K562 (cell line): ENCODE measurements at regions not wholly inside any gene's neighbourhood (a gene's known extent, or its start where the extent isn't known, plus 50 kb on each side); places are given as distances from the start of the nearest gene placed in this dataset.
"Not testable (repeated sequence)": the region's sequence is repeated elsewhere in the genome, so short reads cannot be mapped to it uniquely, and the experiment has no call there.

Experiments
- ATAC-seq: fragments of 200-7000 bp; cut with Tn5 transposase; 3 replicates; pipeline ENCODE4 v1.9.1; 2020; ENCODE audit warnings: moderate library complexity
- BruUV-seq: library from RNA; stranded (reverse); fragments of 400-500 nt; replicated peaks from 2 replicates; lab custom pipeline; 2021; lab: Mats Ljungman, UMichigan
- CTCF ChIA-PET: fragments of 300-600 bp; formaldehyde crosslinking; extraction: SDS; loops from one replicate; lab custom pipeline; 2021; ENCODE audit warnings: low intra/inter-chr PET ratio; lab: Yijun Ruan, JAX
- POLR2A ChIA-PET: fragments of 300-600, 350-650 bp; sonication (Branson Sonifier 250); formaldehyde crosslinking; extraction: SDS; loops from one replicate; lab custom pipeline; 2021; ENCODE audit warnings: antibody characterized with exemption, inconsistent platforms; lab: Yijun Ruan, JAX
- DNase-seq, 4 experiments: peaks; one replicate each; pipeline versions ENCODE4 v3.0.0 to v3.0.0-alpha.2; 2011 to 2018; ENCODE audit warnings: low spot score in 3 of 4, mixed read lengths in 3 of 4; ENCODE audit errors: extremely low read depth in 1 of 4
- FAIRE-seq: peaks from 2 replicates; lab custom pipeline; 2011; peaks lifted over from hg19 to GRCh38; lab: Jason Lieb, UNC
- H2AFZ ChIP-seq: 2 replicates; pipeline ENCODE4 v1.6.0; 2011; ENCODE audit warnings: low read depth, low read length, control low read depth, inconsistent platforms
- H3K27ac ChIP-seq: fragments of 200-600 bp; 3 replicates; pipeline ENCODE4 v1.8.0; 2011; ENCODE audit warnings: low read depth, mild to moderate bottlenecking, control low read depth, inconsistent platforms, low read length, moderate library complexity, mixed read lengths; ENCODE audit errors: extremely low read depth
- H3K27me3 ChIP-seq, 2 experiments: fragments of 300-600 bp in 1 of 2; 2 replicates in 1 of 2; 3 replicates in 1 of 2; pipeline versions ENCODE4 v1.6.0 to v1.8.0; 2011; ENCODE audit warnings: inconsistent platforms in 2 of 2, low read length in 2 of 2, mild to moderate bottlenecking in 1 of 2, mixed read lengths in 1 of 2, moderate library complexity in 1 of 2; ENCODE audit not compliant: control insufficient read depth in 2 of 2, insufficient read depth in 2 of 2
- H3K36me3 ChIP-seq: fragments of 300-600 bp; 3 replicates; pipeline ENCODE4 v1.8.0; 2011; ENCODE audit warnings: mild to moderate bottlenecking, low read length, inconsistent platforms; ENCODE audit not compliant: control insufficient read depth, insufficient read depth
- H3K4me1 ChIP-seq, 2 experiments: fragments of 200-600 bp in 1 of 2; replicated peaks in 1 of 2; 2 replicates in 1 of 2; 3 replicates in 1 of 2; pipeline versions ENCODE4 v1.5.1 to v1.8.0; 2011; ENCODE audit warnings: inconsistent platforms in 2 of 2, low read length in 2 of 2, mild to moderate bottlenecking in 1 of 2, mixed read lengths in 1 of 2, moderate library complexity in 1 of 2; ENCODE audit not compliant: control insufficient read depth in 2 of 2, insufficient read depth in 2 of 2
- H3K4me2 ChIP-seq: 2 replicates; pipeline ENCODE4 v1.6.1; 2011; ENCODE audit warnings: low read length, control low read depth, inconsistent platforms, mixed read lengths; ENCODE audit not compliant: insufficient read depth
- H3K4me3 ChIP-seq: fragments of 200-600 bp; sonication (generic), shearing (Covaris generic); 2 replicates; pipeline ENCODE4 v1.5.1; 2016; ENCODE audit warnings: control low read depth, inconsistent platforms
- H3K79me2 ChIP-seq: fragments of 200-600 bp; 3 replicates; pipeline ENCODE4 v1.8.0; 2011; ENCODE audit warnings: low read length, inconsistent platforms; ENCODE audit not compliant: control insufficient read depth, insufficient read depth
- H3K9ac ChIP-seq, 2 experiments: 2 replicates each; pipeline versions ENCODE4 v1.6.0 to v1.6.1; 2011; ENCODE audit warnings: low read depth in 2 of 2, low read length in 2 of 2, control low read depth in 1 of 2, inconsistent platforms in 1 of 2, mild to moderate bottlenecking in 1 of 2, mixed read lengths in 1 of 2; ENCODE audit not compliant: insufficient read depth in 1 of 2
- H3K9me1 ChIP-seq: one replicate; pipeline ENCODE4 v1.6.0; 2011; ENCODE audit warnings: inconsistent platforms, mild to moderate bottlenecking, low read length, moderate library complexity; ENCODE audit not compliant: control insufficient read depth, insufficient read depth
- H3K9me3 ChIP-seq: replicated peaks from 2 replicates; pipeline ENCODE4 v1.5.1; 2011; ENCODE audit warnings: low read depth, low read length, inconsistent platforms; ENCODE audit not compliant: control insufficient read depth, insufficient read depth
- H4K20me1 ChIP-seq: replicated peaks from 2 replicates; pipeline ENCODE4 v1.6.1; 2011; ENCODE audit warnings: low read length, inconsistent platforms, mixed read lengths; ENCODE audit not compliant: control insufficient read depth, insufficient read depth
- WGBS: fragments of 100-300 bp; shearing (Covaris generic); methylation state at CpG from one replicate; pipeline ENCODE4 v1.1.6; 2016; ENCODE audit warnings: low coverage, mixed read lengths; ENCODE audit not compliant: insufficient coverage; ENCODE audit errors: missing lambda C conversion rate; 5-methylcytosine and 5-hydroxymethylcytosine counted together
- in situ Hi-C: fragments of 300-500 bp; cut with MboI; formaldehyde crosslinking; loops from 4 replicates; pipeline ENCODE4 v1.15.0; 2018; ENCODE audit warnings: inconsistent platforms, mixed read lengths
- intact Hi-C: fragments of 100-400 bp; cut with micrococcal nuclease; formaldehyde crosslinking; loops from 2 replicates; pipeline ENCODE4 v1.14.2; 2022

GRCh38 chr12:9420817-9421519 lies 186.7 kb downstream of the KLRB1 start:
- DNase-seq, H4K20me1 ChIP-seq, H3K79me2 ChIP-seq, H3K27me3 ChIP-seq, FAIRE-seq, intact Hi-C loops, H2AFZ ChIP-seq, H3K9me1 ChIP-seq, H3K9ac ChIP-seq, H3K4me2 ChIP-seq, BruUV-seq, CTCF ChIA-PET, H3K9me3 ChIP-seq, ATAC-seq, in situ Hi-C loops, H3K27ac ChIP-seq, POLR2A ChIA-PET, H3K36me3 ChIP-seq, H3K4me1 ChIP-seq, H3K4me3 ChIP-seq: not testable (repeated sequence)
- no CpG with 5 or more reads among the region's 21 CpGs for WGBS

GRCh38 chr12:9418669-9419041 lies 189.1 kb downstream of the KLRB1 start:
- FAIRE-seq, H2AFZ ChIP-seq, DNase-seq, H3K79me2 ChIP-seq, H3K9ac ChIP-seq, H3K36me3 ChIP-seq, H3K27ac ChIP-seq, H4K20me1 ChIP-seq, POLR2A ChIA-PET, H3K27me3 ChIP-seq, H3K4me3 ChIP-seq, ATAC-seq, CTCF ChIA-PET, H3K4me1 ChIP-seq, H3K9me3 ChIP-seq, H3K9me1 ChIP-seq, BruUV-seq, H3K4me2 ChIP-seq, intact Hi-C loops: not testable (repeated sequence)
- in situ Hi-C loops, result loop anchor here (5.0 kb wide), 1 partner anchor 106 kb away; no protein-coding TSS in a partner anchor
- WGBS, result 100% methylated on average over 2 of the region's 14 CpGs
